H1 (cell line): ENCODE measurements at regions not wholly inside any gene's neighbourhood (a gene's known extent, or its start where the extent isn't known, plus 50 kb on each side); places are given as distances from the start of the nearest gene placed in this dataset.

Experiments used
- CTCF ChIA-PET: fragments of 300-600 bp; sonication (Branson Sonifier 250); formaldehyde crosslinking; loops from one replicate; lab custom pipeline; 2021; ENCODE audit not compliant: partially characterized antibody; lab: Charles Lee
- POLR2A ChIA-PET: fragments of 300-600 bp; sonication (Branson Sonifier 250); formaldehyde crosslinking; loops from one replicate; lab custom pipeline; 2021; ENCODE audit warnings: inconsistent platforms; ENCODE audit not compliant: partially characterized antibody; lab: Charles Lee
- DNase-seq, 2 experiments: peaks; one replicate each; pipeline versions ENCODE4 v3.0.0 to v3.0.0-alpha.2; 2010 to 2022; ENCODE audit warnings: low spot score in 2 of 2, low read depth in 1 of 2, mixed read lengths in 1 of 2
- FAIRE-seq: peaks from 2 replicates; lab custom pipeline; 2011; peaks lifted over from hg19 to GRCh38; lab: Jason Lieb, UNC
- H2AFZ ChIP-seq: 2 replicates; pipeline ENCODE4 v1.8.1; 2012; ENCODE audit warnings: low read length, inconsistent platforms
- H2AK5ac ChIP-seq: 2 replicates; pipeline ENCODE4 v1.6.1; 2013; ENCODE audit warnings: low read depth, low read length
- H2BK120ac ChIP-seq: replicated peaks from 2 replicates; pipeline ENCODE3; 2013; ENCODE audit warnings: low read depth, low read length, inconsistent platforms
- H2BK12ac ChIP-seq: 2 replicates; pipeline ENCODE4 v1.6.1; 2013; ENCODE audit warnings: low read depth, low read length
- H2BK15ac ChIP-seq: 2 replicates; pipeline ENCODE4 v1.6.1; 2013; ENCODE audit warnings: low read length
- H2BK20ac ChIP-seq: 2 replicates; pipeline ENCODE4 v1.6.1; 2013; ENCODE audit warnings: low read length
- H2BK5ac ChIP-seq: 2 replicates; pipeline ENCODE4 v1.6.1; 2013; ENCODE audit warnings: low read depth, low read length
- H3K14ac ChIP-seq: 2 replicates; pipeline ENCODE4 v1.6.1; 2013; ENCODE audit warnings: inconsistent platforms; ENCODE audit not compliant: insufficient read length
- H3K18ac ChIP-seq: 2 replicates; pipeline ENCODE4 v1.6.1; 2013; ENCODE audit warnings: low read length; ENCODE audit errors: extremely low read depth
- H3K23ac ChIP-seq: 2 replicates; pipeline ENCODE4 v1.6.1; 2013; ENCODE audit warnings: inconsistent platforms; ENCODE audit not compliant: insufficient read length
- H3K23me2 ChIP-seq: 2 replicates; pipeline ENCODE4 v1.6.1; 2013; ENCODE audit warnings: low read depth, low read length
- H3K27ac ChIP-seq: 2 replicates; pipeline ENCODE4 v1.6.1; 2011; ENCODE audit warnings: low read depth, low read length, inconsistent platforms
- H3K27me3 ChIP-seq, 4 experiments: replicated peaks in 1 of 4; 1 replicate in 1 of 4; 2 replicates in 3 of 4; pipeline versions ENCODE4 v1.6.1 to v1.8.1; 2011 to 2013; ENCODE audit warnings: low read length in 3 of 4, mild to moderate bottlenecking in 3 of 4, inconsistent platforms in 2 of 4, mixed read lengths in 2 of 4, moderate library complexity in 1 of 4; ENCODE audit not compliant: control insufficient read depth in 3 of 4, insufficient read depth in 3 of 4; ENCODE audit errors: extremely low read depth in 1 of 4
- H3K36me3 ChIP-seq, 4 experiments: 2 replicates each; pipeline versions ENCODE4 v1.6.1 to v1.8.1; 2011 to 2013; ENCODE audit warnings: mild to moderate bottlenecking in 4 of 4, low read length in 3 of 4, moderate library complexity in 2 of 4, control low read depth in 1 of 4, inconsistent platforms in 1 of 4; ENCODE audit not compliant: insufficient read depth in 4 of 4, control insufficient read depth in 2 of 4
- H3K4ac ChIP-seq: replicated peaks from 2 replicates; pipeline ENCODE3; 2013; ENCODE audit warnings: low read length, low read depth, mixed read lengths, inconsistent platforms; ENCODE audit not compliant: insufficient read length
- H3K4me1 ChIP-seq, 4 experiments: replicated peaks in 1 of 4; 1 replicate in 1 of 4; 2 replicates in 3 of 4; pipeline versions ENCODE4 v1.6.1 to v1.8.1; 2011 to 2013; ENCODE audit warnings: low read length in 3 of 4, inconsistent platforms in 2 of 4, mixed read lengths in 1 of 4; ENCODE audit not compliant: insufficient read depth in 4 of 4, control insufficient read depth in 3 of 4
- H3K4me2 ChIP-seq, 2 experiments: 2 replicates each; pipeline versions ENCODE4 v1.6.1 to v1.8.1; 2011 to 2013; ENCODE audit warnings: low read depth in 2 of 2, low read length in 2 of 2, control low read depth in 1 of 2, inconsistent platforms in 1 of 2, mild to moderate bottlenecking in 1 of 2; ENCODE audit not compliant: insufficient read depth in 1 of 2
- H3K4me3 ChIP-seq, 4 experiments: fragments of 200-600, 300-600 bp in 1 of 4; sonication (generic), shearing (Covaris generic), sonication (Bioruptor Twin) in 1 of 4; 2 replicates each; pipeline versions ENCODE4 v1.5.1 to v1.8.1; 2011 to 2016; ENCODE audit warnings: low read length in 4 of 4, low read depth in 3 of 4, control low read depth in 2 of 4, inconsistent platforms in 2 of 4, mild to moderate bottlenecking in 2 of 4, mixed read lengths in 1 of 4, moderate library complexity in 1 of 4; ENCODE audit not compliant: insufficient read depth in 2 of 4; ENCODE audit errors: extremely low read depth in 1 of 4
- H3K56ac ChIP-seq: replicated peaks from 2 replicates; pipeline ENCODE3; 2013; ENCODE audit warnings: low read depth, mild to moderate bottlenecking, mixed read lengths, low read length, inconsistent platforms; ENCODE audit not compliant: insufficient read length
- H3K79me1 ChIP-seq: 2 replicates; pipeline ENCODE4 v1.6.1; 2013; ENCODE audit warnings: low read depth, low read length, control low read depth
- H3K79me2 ChIP-seq, 2 experiments: 2 replicates each; pipeline versions ENCODE4 v1.6.1 to v1.8.1; 2012 to 2013; ENCODE audit warnings: low read length in 2 of 2, mild to moderate bottlenecking in 2 of 2, inconsistent platforms in 1 of 2; ENCODE audit not compliant: insufficient read depth in 2 of 2, control insufficient read depth in 1 of 2
- H3K9ac ChIP-seq, 4 experiments: replicated peaks in 1 of 4; 1 replicate in 1 of 4; 2 replicates in 3 of 4; pipeline versions ENCODE4 v1.6.1 to v1.8.1; 2011 to 2013; ENCODE audit warnings: low read depth in 3 of 4, low read length in 3 of 4, control low read depth in 2 of 4, mild to moderate bottlenecking in 2 of 4, moderate library complexity in 2 of 4, inconsistent platforms in 1 of 4; ENCODE audit errors: extremely low read depth in 1 of 4
- H3K9me3 ChIP-seq, 2 experiments: 2 replicates each; pipeline versions ENCODE4 v1.6.1 to v1.8.1; 2012 to 2013; ENCODE audit warnings: mild to moderate bottlenecking in 2 of 2, moderate library complexity in 2 of 2, control low read depth in 1 of 2, inconsistent platforms in 1 of 2, low read depth in 1 of 2, low read length in 1 of 2, mixed read lengths in 1 of 2; ENCODE audit not compliant: insufficient read depth in 2 of 2
- H4K20me1 ChIP-seq, 2 experiments: replicated peaks in 1 of 2; 2 replicates each; pipeline versions ENCODE3 to v1.8.1; 2011 to 2013; ENCODE audit warnings: inconsistent platforms in 2 of 2, low read length in 2 of 2, mild to moderate bottlenecking in 1 of 2; ENCODE audit not compliant: insufficient read depth in 2 of 2, control insufficient read depth in 1 of 2
- H4K5ac ChIP-seq: 2 replicates; pipeline ENCODE4 v1.6.1; 2013; ENCODE audit warnings: low read length, low read depth, mixed read lengths, inconsistent platforms; ENCODE audit not compliant: insufficient read length
- H4K8ac ChIP-seq: 2 replicates; pipeline ENCODE4 v1.8.0; 2013; ENCODE audit warnings: mild to moderate bottlenecking, moderate library complexity, low read length, inconsistent platforms; ENCODE audit not compliant: insufficient read depth; ENCODE audit errors: extremely low read depth
- H4K91ac ChIP-seq: replicated peaks from 2 replicates; pipeline ENCODE3; 2013; ENCODE audit warnings: low read length, mixed read lengths, inconsistent platforms; ENCODE audit not compliant: insufficient read length
- BACH1 ChIP-seq: IDR thresholded peaks from 2 replicates; pipeline ENCODE4 v1.6.1; 2012; ENCODE audit warnings: low read length, improper control_type of control experiment
- CREB1 ChIP-seq: IDR thresholded peaks from 2 replicates; pipeline ENCODE4 v1.6.1; 2012; ENCODE audit warnings: inconsistent platforms
- EGR1 ChIP-seq: IDR thresholded peaks from 2 replicates; pipeline ENCODE4 v1.6.1; 2011; ENCODE audit warnings: low read depth, low read length, borderline replicate concordance
- EZH2 ChIP-seq: fragments of 200-600 bp; sonication (generic); IDR thresholded peaks from 2 replicates; pipeline ENCODE4 v1.7.1; 2012; ENCODE audit warnings: low read depth, mild to moderate bottlenecking, moderate library complexity, low read length, inconsistent platforms; ENCODE audit not compliant: severe bottlenecking
- GABPA ChIP-seq: IDR thresholded peaks from 2 replicates; pipeline ENCODE4 v1.6.1; 2011; ENCODE audit warnings: mild to moderate bottlenecking, low read length, moderate library complexity, borderline replicate concordance; ENCODE audit not compliant: insufficient read depth
- KDM5A ChIP-seq: fragments of 200-600 bp; IDR thresholded peaks from 2 replicates; pipeline ENCODE4 v1.7.1; 2012; ENCODE audit warnings: mild to moderate bottlenecking, low read length, inconsistent platforms, mixed read lengths
- NANOG ChIP-seq: IDR thresholded peaks from 2 replicates; pipeline ENCODE4 v1.6.1; 2011; ENCODE audit warnings: low read length, low read depth, mild to moderate bottlenecking, inconsistent platforms; ENCODE audit not compliant: insufficient read depth, poor library complexity, severe bottlenecking
- POLR2A ChIP-seq, 2 experiments: IDR thresholded peaks; 1 replicate in 1 of 2; 2 replicates in 1 of 2; pipeline ENCODE4 v1.6.1; 2011; ENCODE audit warnings: low read depth in 2 of 2, low read length in 2 of 2, mild to moderate bottlenecking in 2 of 2; ENCODE audit errors: control extremely low read depth in 1 of 2
- SIX5 ChIP-seq: IDR thresholded peaks from 2 replicates; pipeline ENCODE4 v1.6.1; 2011; ENCODE audit warnings: mild to moderate bottlenecking, low read depth, low read length
- TEAD4 ChIP-seq: IDR thresholded peaks from 2 replicates; pipeline ENCODE4 v1.6.1; 2012; ENCODE audit warnings: low read depth, low read length, inconsistent platforms, mixed read lengths
- USF2 ChIP-seq: IDR thresholded peaks from 2 replicates; pipeline ENCODE4 v1.6.1; 2011; ENCODE audit warnings: low read length, improper control_type of control experiment
- WGBS, 2 experiments: shearing (Covaris generic) in 1 of 2; methylation state at CpG; one replicate each; pipeline versions ENCODE4 v1.1.6 to v1.1.7; 2013 to 2015; ENCODE audit warnings: low lambda C conversion rate in 2 of 2, mixed read lengths in 2 of 2, inconsistent platforms in 1 of 2, low coverage in 1 of 2, missing lambda C conversion rate in 1 of 2; ENCODE audit not compliant: insufficient replicate concordance in 2 of 2, insufficient coverage in 1 of 2, insufficient read length in 1 of 2; ENCODE audit errors: extremely low coverage in 1 of 2, missing lambda C conversion rate in 1 of 2; 5-methylcytosine and 5-hydroxymethylcytosine counted together
- TF ChIP-seq, protein P1 (sequence below), 3 experiments: IDR thresholded peaks; 1 replicate in 2 of 3; 2 replicates in 1 of 3; pipeline versions ENCODE4 v1.5.1 to v1.6.1; 2011; ENCODE audit warnings: low read length in 3 of 3, mild to moderate bottlenecking in 3 of 3, inconsistent platforms in 2 of 3, low read depth in 1 of 3, moderate library complexity in 1 of 3; ENCODE audit not compliant: insufficient read depth in 1 of 3; ENCODE audit errors: control extremely low read depth in 1 of 3

DNA sequence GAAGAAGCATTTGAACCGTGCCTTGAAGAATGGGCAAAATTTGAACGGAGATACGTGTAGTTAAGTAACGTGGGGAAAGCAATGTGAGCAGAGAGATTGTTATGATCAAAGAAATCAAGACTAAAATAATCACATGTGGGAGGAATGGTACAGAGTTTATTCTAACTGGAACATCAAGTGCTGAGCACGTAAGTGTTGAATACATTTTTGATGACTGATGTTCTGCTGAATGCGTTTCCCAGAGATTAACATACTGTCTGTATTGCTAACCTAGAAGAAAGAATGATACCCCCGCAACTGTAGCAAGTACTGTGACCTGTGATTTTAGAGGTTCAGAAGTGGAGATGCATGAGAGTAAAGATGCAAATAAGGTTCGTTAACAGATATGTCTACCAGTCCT is 146.9 kb upstream of the EPHA7 start:
- Histone ChIP-seq H3K18ac (no peak overlapping the region), H4K20me1 (no peaks in the 10 kb centered on the region), H3K4ac (no peak overlapping the region), H4K5ac (no peak overlapping the region), H3K4me3 (no peak overlapping the region), H2BK20ac (no peak overlapping the region), H3K56ac (no peak overlapping the region), H3K14ac (no peak overlapping the region), H3K79me1 (no peaks in the 10 kb centered on the region), H2AFZ (no peak overlapping the region), H4K91ac (no peak overlapping the region), H3K4me2 (no peak overlapping the region), H3K27me3 (no peaks in the 10 kb centered on the region), H4K8ac (no peak overlapping the region), H3K27ac (no peak overlapping the region), H2BK15ac (no peak overlapping the region), H2BK12ac (no peak overlapping the region), H3K9me3 (no peaks in the 10 kb centered on the region), H3K36me3 (no peaks in the 10 kb centered on the region), H3K23me2 (no peaks in the 10 kb centered on the region), H2BK5ac (no peak overlapping the region), H3K9ac (no peak overlapping the region), H2BK120ac (no peak overlapping the region), H3K79me2 (no peaks in the 10 kb centered on the region), H3K4me1 (no peaks in the 10 kb centered on the region), H3K23ac (no peak overlapping the region), H2AK5ac (no peak overlapping the region)
- no peak for DNase-seq
- CTCF ChIA-PET: interaction anchor here (1.1 kb wide), 1 partner anchor 21 kb away, joined by 3 read pairs; no protein-coding TSS in a partner anchor
- POLR2A ChIA-PET: no interaction called here
- 92% methylated on average over 8 of the region's 8 CpGs; no CpG with 5 or more reads in 1 of the 2 experiments for WGBS, 2 experiments
- no peak for FAIRE-seq
- TF ChIP-seq GABPA: no peak
- no peak for TF ChIP-seq SIX5
- TF ChIP-seq CREB1: no peak
- no peak for TF ChIP-seq TEAD4
- TF ChIP-seq NANOG: no peak
- TF ChIP-seq POLR2A (IDR thresholded peaks at IDR 0.05; ENCODE audit: control extremely low read depth in 1 of 2, low read depth in 2 of 2, low read length in 2 of 2): no peak
- no peak for TF ChIP-seq USF2
- TF ChIP-seq BACH1: no peak
- no peak for TF ChIP-seq EGR1
- no peak for TF ChIP-seq KDM5A
- TF ChIP-seq, protein P1, sequence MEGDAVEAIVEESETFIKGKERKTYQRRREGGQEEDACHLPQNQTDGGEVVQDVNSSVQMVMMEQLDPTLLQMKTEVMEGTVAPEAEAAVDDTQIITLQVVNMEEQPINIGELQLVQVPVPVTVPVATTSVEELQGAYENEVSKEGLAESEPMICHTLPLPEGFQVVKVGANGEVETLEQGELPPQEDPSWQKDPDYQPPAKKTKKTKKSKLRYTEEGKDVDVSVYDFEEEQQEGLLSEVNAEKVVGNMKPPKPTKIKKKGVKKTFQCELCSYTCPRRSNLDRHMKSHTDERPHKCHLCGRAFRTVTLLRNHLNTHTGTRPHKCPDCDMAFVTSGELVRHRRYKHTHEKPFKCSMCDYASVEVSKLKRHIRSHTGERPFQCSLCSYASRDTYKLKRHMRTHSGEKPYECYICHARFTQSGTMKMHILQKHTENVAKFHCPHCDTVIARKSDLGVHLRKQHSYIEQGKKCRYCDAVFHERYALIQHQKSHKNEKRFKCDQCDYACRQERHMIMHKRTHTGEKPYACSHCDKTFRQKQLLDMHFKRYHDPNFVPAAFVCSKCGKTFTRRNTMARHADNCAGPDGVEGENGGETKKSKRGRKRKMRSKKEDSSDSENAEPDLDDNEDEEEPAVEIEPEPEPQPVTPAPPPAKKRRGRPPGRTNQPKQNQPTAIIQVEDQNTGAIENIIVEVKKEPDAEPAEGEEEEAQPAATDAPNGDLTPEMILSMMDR (IDR thresholded peaks at IDR 0.05; ENCODE audit: control extremely low read depth in 1 of 3, insufficient read depth in 1 of 3, low read depth in 1 of 3, low read length in 3 of 3): no peak
- no peak for TF ChIP-seq EZH2
